IMR-90 (cell line): ENCODE measurements at regions not wholly inside any gene's neighbourhood (a gene's known extent, or its start where the extent isn't known, plus 50 kb on each side); places are given as distances from the start of the nearest gene placed in this dataset.
A peak's percentile ranks its signal among the peaks of the same experiment; 100 is the strongest.

Source experiments
- ATAC-seq: fragments of 200-7000 bp; cut with Tn5 transposase; 2 replicates; pipeline ENCODE4 v1.9.1; 2020; ENCODE audit warnings: low read depth, mild to moderate bottlenecking, moderate library complexity
- BruUV-seq: library from RNA; stranded (reverse); fragments of 400-500 nt; replicated peaks from 2 replicates; lab custom pipeline; 2021; lab: Mats Ljungman, UMichigan
- CTCF ChIA-PET: fragments of 300-600 bp; formaldehyde crosslinking; extraction: SDS; loops from one replicate; lab custom pipeline; 2021; ENCODE audit warnings: antibody characterized with exemption; lab: Yijun Ruan, JAX
- POLR2A ChIA-PET: fragments of 300-600 bp; sonication (Branson Sonifier 250); formaldehyde crosslinking; loops from one replicate; lab custom pipeline; 2022; ENCODE audit warnings: antibody characterized with exemption; ENCODE audit not compliant: unreplicated experiment; lab: Charles Lee
- DNase-seq: peaks from one replicate; pipeline ENCODE4 v3.0.0; 2013
- H2AFZ ChIP-seq: replicated peaks from 2 replicates; pipeline ENCODE3; 2013; ENCODE audit warnings: low read length, mild to moderate bottlenecking; ENCODE audit not compliant: poor library complexity
- H2AK5ac ChIP-seq: 2 replicates; pipeline ENCODE4 v1.6.1; 2013; ENCODE audit warnings: low read depth, low read length, inconsistent platforms
- H2AK9ac ChIP-seq: replicated peaks from 2 replicates; pipeline ENCODE3; 2013; ENCODE audit warnings: mild to moderate bottlenecking, low read depth, low read length, moderate library complexity; ENCODE audit not compliant: poor library complexity
- H2BK120ac ChIP-seq: 2 replicates; pipeline ENCODE4 v1.6.1; 2013; ENCODE audit warnings: low read depth, low read length, inconsistent platforms
- H2BK15ac ChIP-seq: 3 replicates; pipeline ENCODE4 v1.6.1; 2013; ENCODE audit warnings: low read depth, low read length, inconsistent platforms
- H2BK20ac ChIP-seq: 2 replicates; pipeline ENCODE4 v1.6.1; 2013; ENCODE audit warnings: low read depth, mild to moderate bottlenecking, inconsistent platforms, low read length, moderate library complexity
- H2BK5ac ChIP-seq: 2 replicates; pipeline ENCODE4 v1.6.1; 2013; ENCODE audit warnings: mild to moderate bottlenecking, low read depth, low read length, inconsistent platforms; ENCODE audit not compliant: poor library complexity, severe bottlenecking
- H3K14ac ChIP-seq: replicated peaks from 2 replicates; pipeline ENCODE4 v1.6.1; 2013; ENCODE audit warnings: low read depth, low read length, inconsistent platforms
- H3K18ac ChIP-seq: 2 replicates; pipeline ENCODE4 v1.6.1; 2013; ENCODE audit warnings: low read depth, low read length, control low read depth
- H3K23ac ChIP-seq: 2 replicates; pipeline ENCODE4 v1.6.1; 2013; ENCODE audit warnings: low read depth, low read length, inconsistent platforms
- H3K27ac ChIP-seq: 2 replicates; pipeline ENCODE4 v1.5.1; 2013; ENCODE audit warnings: mild to moderate bottlenecking, control low read depth, low read length; ENCODE audit not compliant: insufficient read depth
- H3K27me3 ChIP-seq: 2 replicates; pipeline ENCODE4 v1.6.1; 2013; ENCODE audit warnings: low read length; ENCODE audit not compliant: control insufficient read depth, insufficient read depth
- H3K36me3 ChIP-seq: 2 replicates; pipeline ENCODE4 v1.6.1; 2013; ENCODE audit warnings: low read length, mixed read lengths; ENCODE audit not compliant: control insufficient read depth, insufficient read depth
- H3K4ac ChIP-seq: 2 replicates; pipeline ENCODE4 v1.6.1; 2013; ENCODE audit warnings: low read depth, low read length, inconsistent platforms
- H3K4me1 ChIP-seq: 2 replicates; pipeline ENCODE4 v1.6.1; 2013; ENCODE audit warnings: low read length, mixed read lengths; ENCODE audit not compliant: control insufficient read depth, insufficient read depth
- H3K4me2 ChIP-seq: 2 replicates; pipeline ENCODE4 v1.6.1; 2013; ENCODE audit warnings: low read depth, mild to moderate bottlenecking, control low read depth, low read length, moderate library complexity
- H3K4me3 ChIP-seq: 2 replicates; pipeline ENCODE4 v1.5.1; 2013; ENCODE audit warnings: low read depth, mild to moderate bottlenecking, control low read depth, low read length, moderate library complexity; ENCODE audit not compliant: insufficient read depth
- H3K56ac ChIP-seq: 2 replicates; pipeline ENCODE4 v1.6.1; 2013; ENCODE audit warnings: low read length, inconsistent platforms; ENCODE audit not compliant: insufficient read depth; ENCODE audit errors: extremely low read depth
- H3K79me1 ChIP-seq, 2 experiments: 2 replicates each; pipeline ENCODE4 v1.6.1; 2013; ENCODE audit warnings: low read length in 2 of 2, inconsistent platforms in 1 of 2, low read depth in 1 of 2
- H3K9ac ChIP-seq: 2 replicates; pipeline ENCODE4 v1.6.1; 2013; ENCODE audit warnings: low read depth, low read length, control low read depth
- H3K9me1 ChIP-seq: 2 replicates; pipeline ENCODE4 v1.6.1; 2013; ENCODE audit warnings: low read length, inconsistent platforms; ENCODE audit not compliant: insufficient read depth
- H3K9me3 ChIP-seq: 2 replicates; pipeline ENCODE4 v1.6.1; 2013; ENCODE audit warnings: low read length; ENCODE audit not compliant: control insufficient read depth, insufficient read depth
- H4K20me1 ChIP-seq: 2 replicates; pipeline ENCODE4 v1.6.1; 2013; ENCODE audit warnings: low read length, inconsistent platforms; ENCODE audit not compliant: insufficient read depth
- H4K5ac ChIP-seq: 2 replicates; pipeline ENCODE4 v1.6.1; 2013; ENCODE audit warnings: mild to moderate bottlenecking, low read depth, low read length, control low read depth
- H4K8ac ChIP-seq, 2 experiments: 2 replicates each; pipeline ENCODE4 v1.6.1; 2013; ENCODE audit warnings: low read depth in 2 of 2, low read length in 2 of 2, control low read depth in 1 of 2, inconsistent platforms in 1 of 2
- H4K91ac ChIP-seq: 2 replicates; pipeline ENCODE4 v1.6.1; 2013; ENCODE audit warnings: low read depth, low read length, inconsistent platforms; ENCODE audit not compliant: insufficient read depth
- CEBPB ChIP-seq: IDR thresholded peaks from 2 replicates; pipeline ENCODE4 v1.6.1; 2012; ENCODE audit warnings: low read depth, low read length, improper control_type of control experiment
- CHD1 ChIP-seq: IDR thresholded peaks from 2 replicates; pipeline ENCODE4 v1.6.1; 2012; ENCODE audit warnings: low read depth, low read length, improper control_type of control experiment
- CTCF ChIP-seq: conservative IDR thresholded peaks from 2 replicates; pipeline ENCODE4 v1.5.1; 2012; ENCODE audit warnings: mild to moderate bottlenecking, low read depth, low read length, improper control_type of control experiment
- ELK1 ChIP-seq: fragments of 150-350 bp; IDR thresholded peaks from 2 replicates; pipeline ENCODE4 v1.6.1; 2016; ENCODE audit warnings: low read depth, mild to moderate bottlenecking, low read length, moderate library complexity, borderline replicate concordance
- FOS ChIP-seq: fragments of 150-350 bp; IDR thresholded peaks from 2 replicates; pipeline ENCODE4 v1.6.1; 2016; ENCODE audit warnings: low read depth, low read length
- MAFK ChIP-seq: IDR thresholded peaks from 2 replicates; pipeline ENCODE4 v1.6.1; 2012; ENCODE audit warnings: low read depth, low read length, improper control_type of control experiment
- MAZ ChIP-seq: IDR thresholded peaks from 2 replicates; pipeline ENCODE4 v1.6.1; 2012; ENCODE audit warnings: low read depth, mild to moderate bottlenecking, low read length, improper control_type of control experiment, moderate library complexity, borderline replicate concordance
- MXI1 ChIP-seq: IDR thresholded peaks from 2 replicates; pipeline ENCODE4 v1.6.1; 2012; ENCODE audit warnings: low read depth, mild to moderate bottlenecking, low read length, moderate library complexity, borderline replicate concordance
- NFE2L2 ChIP-seq: fragments of 150-350 bp; IDR thresholded peaks from 2 replicates; pipeline ENCODE4 v1.6.1; 2016; ENCODE audit warnings: low read depth, mild to moderate bottlenecking, low read length
- POLR2A ChIP-seq: IDR thresholded peaks from 2 replicates; pipeline ENCODE4 v1.6.1; 2012; ENCODE audit warnings: mild to moderate bottlenecking, low read depth, low read length
- RAD21 ChIP-seq: IDR thresholded peaks from 2 replicates; pipeline ENCODE4 v1.6.1; 2012; ENCODE audit warnings: low read length, improper control_type of control experiment
- RCOR1 ChIP-seq: IDR thresholded peaks from 2 replicates; pipeline ENCODE4 v1.6.1; 2012; ENCODE audit warnings: mild to moderate bottlenecking, low read length, improper control_type of control experiment; ENCODE audit not compliant: insufficient replicate concordance
- RFX5 ChIP-seq: IDR thresholded peaks from 2 replicates; pipeline ENCODE4 v1.8.0; 2012; ENCODE audit warnings: low read depth, mild to moderate bottlenecking, low read length, moderate library complexity
- SMC3 ChIP-seq: fragments of 150-350 bp; IDR thresholded peaks from 2 replicates; pipeline ENCODE4 v1.6.1; 2016; ENCODE audit warnings: low read depth, mild to moderate bottlenecking, antibody characterized with exemption, low read length, moderate library complexity
- USF2 ChIP-seq: fragments of 150-350 bp; IDR thresholded peaks from 2 replicates; pipeline ENCODE4 v1.6.1; 2017; ENCODE audit warnings: mild to moderate bottlenecking, antibody characterized with exemption, low read length, low read depth
- WGBS, 2 experiments: methylation state at CpG; one replicate each; pipeline versions ENCODE4 v1.1.5 to v1.1.7; 2013; ENCODE audit warnings: missing lambda C conversion rate in 2 of 2; ENCODE audit not compliant: insufficient read length in 1 of 2; ENCODE audit errors: extremely low coverage in 2 of 2; 5-methylcytosine and 5-hydroxymethylcytosine counted together
- dilution Hi-C: fragments of 300-500 bp; cut with HindIII; formaldehyde crosslinking; loops from one replicate; pipeline ENCODE4 v1.14.3; 2018; ENCODE audit warnings: low sequenced_read_pairs; ENCODE audit not compliant: unreplicated experiment
- in situ Hi-C: fragments of 300-500 bp; cut with MboI; formaldehyde crosslinking; loops from 3 replicates; pipeline ENCODE4 v1.14.3; 2019; ENCODE audit warnings: low sequenced_read_pairs, inconsistent platforms, mixed read lengths
- intact Hi-C: fragments of 100-400 bp; cut with micrococcal nuclease; formaldehyde crosslinking; loops from 2 replicates; pipeline ENCODE4 v1.10.0; 2022

- in situ Hi-C loops, result no loop called here
- Histone ChIP-seq H2BK5ac (peak overlapping the region; percentile 42), H3K4me3 (no peak overlapping the region), H3K9ac (no peak overlapping the region), H3K79me1 (no peaks in the 10 kb centered on the region), H4K20me1 (no peaks in the 10 kb centered on the region), H3K9me3 (peaks cover 3% of the 10 kb centered on the region; the same call in 1 of the 2 replicates), H3K23ac (peak overlapping the region; percentile 16; the same call in 1 of the 2 replicates), H3K18ac (no peak overlapping the region; the same call in 1 of the 2 replicates), H2BK15ac (peak overlapping the region; percentile 78; the same call in 1 of the 3 replicates), H3K36me3 (no peaks in the 10 kb centered on the region), H3K9me1 (peaks cover 14% of the 10 kb centered on the region; the same call in 1 of the 2 replicates), H4K8ac (no peak overlapping the region), H3K27ac (no peak overlapping the region), H2AK9ac (peak overlapping the region; percentile 52), H3K56ac (no peak overlapping the region), H3K14ac (0 out of 2 replicates have a peak overlapping the region, but pooled peaks have one; percentile 29), H2AK5ac (peak overlapping the region; percentile 61), H2BK20ac (peak overlapping the region; percentile 41; the same call in 1 of the 2 replicates), H3K4ac (peak overlapping the region; percentile 62), H3K27me3 (0 out of 2 replicates have a peak, but pooled peaks cover 2% of the 10 kb centered on the region), H4K91ac (no peak overlapping the region), H4K5ac (no peak overlapping the region), H2BK120ac (peak overlapping the region; percentile 49), H2AFZ (peak overlapping the region; percentile 78), H3K4me1 (no peaks in the 10 kb centered on the region; the same call in 1 of the 2 replicates), H3K4me2 (no peak overlapping the region)
- dilution Hi-C loops, result no loop called here
- 96% methylated on average over 7 of the region's 10 CpGs; no CpG with 5 or more reads in 1 of the 2 experiments for WGBS, 2 experiments
- intact Hi-C loops, result no loop called here
- ChIA-PET POLR2A (no interaction called here), CTCF (no interaction called here)
- DNase-seq (peak; percentile 68), ATAC-seq (peak; percentile 44)
- BruUV-seq, result no TSS peak
- TF ChIP-seq RFX5, result no peak
- no peak for TF ChIP-seq USF2
- no peak for TF ChIP-seq POLR2A
- TF ChIP-seq CEBPB, result no peak
- no peak for TF ChIP-seq CHD1
- no peak for TF ChIP-seq MAZ
- TF ChIP-seq CTCF, result no peak
- TF ChIP-seq SMC3, result no peak
- no peak for TF ChIP-seq RCOR1
- no peak for TF ChIP-seq MXI1
- no peak for TF ChIP-seq FOS
- no peak for TF ChIP-seq RAD21
- TF ChIP-seq ELK1, result no peak
- no peak for TF ChIP-seq NFE2L2
- no peak for TF ChIP-seq MAFK
Observed at GRCh38 chr2:234579231-234579962, 82.5 kb upstream of the ARL4C start.
